DND-41 (cell line): ENCODE measurements at regions not wholly inside any gene's neighbourhood (a gene's known extent, or its start where the extent isn't known, plus 50 kb on each side); places are given as distances from the start of the nearest gene placed in this dataset.

ENCODE experiments used
- ATAC-seq: fragments of 200-7000 bp; cut with Tn5 transposase; 3 replicates; pipeline ENCODE4 v1.9.1; 2021; ENCODE audit warnings: low read depth; ENCODE audit not compliant: insufficient read depth
- DNase-seq: peaks from one replicate; pipeline ENCODE4 v3.0.0-alpha.2; 2020
- H2AFZ ChIP-seq: 2 replicates; pipeline ENCODE4 v1.6.0; 2012; ENCODE audit warnings: low read depth, low read length
- H3K27ac ChIP-seq: 2 replicates; pipeline ENCODE4 v1.5.1; 2012; ENCODE audit warnings: low read length, inconsistent platforms
- H3K27me3 ChIP-seq: fragments of 200-600 bp; sonication (generic); 2 replicates; pipeline ENCODE4 v1.6.0; 2012; ENCODE audit warnings: low read length, mild to moderate bottlenecking, inconsistent platforms; ENCODE audit not compliant: insufficient read depth, poor library complexity
- H3K36me3 ChIP-seq: 2 replicates; pipeline ENCODE4 v1.5.1; 2012; ENCODE audit warnings: low read length, inconsistent platforms; ENCODE audit not compliant: insufficient read depth
- H3K4me1 ChIP-seq: 2 replicates; pipeline ENCODE4 v1.5.1; 2012; ENCODE audit warnings: mild to moderate bottlenecking, low read length; ENCODE audit not compliant: insufficient read depth
- H3K4me2 ChIP-seq: 2 replicates; pipeline ENCODE4 v1.6.0; 2012; ENCODE audit warnings: mild to moderate bottlenecking, moderate library complexity, low read length, inconsistent platforms; ENCODE audit not compliant: insufficient read depth
- H3K4me3 ChIP-seq, 2 experiments: fragments of 200-600 bp in 1 of 2; shearing (Covaris generic) in 1 of 2; 2 replicates each; pipeline ENCODE4 v1.5.1; 2012 to 2016; ENCODE audit warnings: inconsistent platforms in 2 of 2, low read length in 2 of 2, mild to moderate bottlenecking in 2 of 2, low read depth in 1 of 2, moderate library complexity in 1 of 2
- H3K79me2 ChIP-seq: 2 replicates; pipeline ENCODE4 v1.6.0; 2012; ENCODE audit warnings: low read length, inconsistent platforms; ENCODE audit not compliant: insufficient read depth
- H3K9ac ChIP-seq: 2 replicates; pipeline ENCODE4 v1.6.0; 2012; ENCODE audit warnings: low read depth, mild to moderate bottlenecking, inconsistent platforms, low read length, moderate library complexity
- H3K9me3 ChIP-seq: 2 replicates; pipeline ENCODE4 v1.5.1; 2012; ENCODE audit warnings: low read length, moderate library complexity, mild to moderate bottlenecking, inconsistent platforms; ENCODE audit not compliant: insufficient read depth, severe bottlenecking
- H4K20me1 ChIP-seq: 2 replicates; pipeline ENCODE4 v1.6.0; 2012; ENCODE audit warnings: low read length; ENCODE audit not compliant: insufficient read depth
- CTCF ChIP-seq: IDR thresholded peaks from 2 replicates; pipeline ENCODE4 v1.5.1; 2012; ENCODE audit warnings: borderline replicate concordance, low read length, moderate library complexity, mild to moderate bottlenecking; ENCODE audit not compliant: poor library complexity, severe bottlenecking; ENCODE audit errors: extremely low read depth
- EZH2 ChIP-seq: IDR thresholded peaks from 3 replicates; pipeline ENCODE4 v1.6.1; 2012; ENCODE audit warnings: borderline replicate concordance, low read depth, mild to moderate bottlenecking, moderate library complexity, low read length, inconsistent platforms; ENCODE audit not compliant: severe bottlenecking

DNA sequence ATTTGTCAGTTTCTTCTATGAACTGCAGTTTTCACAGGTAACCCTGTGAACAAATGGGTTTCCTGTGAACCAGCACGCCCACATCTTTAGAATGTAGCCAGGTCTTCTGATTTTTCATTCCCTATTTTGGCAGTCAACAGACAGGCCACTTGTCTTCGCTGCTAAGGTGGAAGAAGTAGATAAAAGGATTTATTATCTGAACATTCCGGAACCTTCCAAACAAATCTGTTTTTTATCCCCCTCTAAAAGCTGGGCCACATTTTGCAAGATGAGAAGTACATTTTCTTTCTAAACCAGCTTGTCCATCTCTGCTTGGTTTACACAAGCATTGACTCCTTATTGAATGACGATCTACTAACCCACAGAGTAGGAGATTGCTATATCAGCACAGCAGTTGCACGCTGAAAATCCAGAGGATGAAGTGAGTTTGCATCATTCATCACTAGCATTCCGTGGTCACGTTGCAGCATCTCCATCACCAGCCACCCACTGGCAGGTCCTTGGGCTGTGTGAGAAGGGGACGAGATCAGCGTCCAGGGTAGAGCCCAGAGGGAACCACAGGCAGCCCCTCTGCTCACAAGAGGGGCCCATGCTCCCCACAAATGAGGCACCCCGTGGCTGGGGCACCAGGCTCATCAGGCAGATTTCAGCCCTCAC, 83.5 kb downstream of the TOMM20 start:
- no peak overlapping the region for H2AFZ ChIP-seq
- H3K4me2 ChIP-seq, result no peak overlapping the region
- no peaks in the 10 kb centered on the region for H3K4me1 ChIP-seq
- no peak overlapping the region for H3K27ac ChIP-seq
- H3K4me3 ChIP-seq, result no peak overlapping the region
- H3K9ac ChIP-seq, result no peak overlapping the region
- DNase-seq (no peak), ATAC-seq (no peak)
- H3K36me3 ChIP-seq, result no peaks in the 10 kb centered on the region
- H4K20me1 ChIP-seq, result no peaks in the 10 kb centered on the region
- no peaks in the 10 kb centered on the region for H3K79me2 ChIP-seq
- no peak for TF ChIP-seq CTCF
- TF ChIP-seq EZH2, result no peak
- H3K9me3 ChIP-seq, result no peaks in the 10 kb centered on the region
- H3K27me3 ChIP-seq, result no peaks in the 10 kb centered on the region

DNA sequence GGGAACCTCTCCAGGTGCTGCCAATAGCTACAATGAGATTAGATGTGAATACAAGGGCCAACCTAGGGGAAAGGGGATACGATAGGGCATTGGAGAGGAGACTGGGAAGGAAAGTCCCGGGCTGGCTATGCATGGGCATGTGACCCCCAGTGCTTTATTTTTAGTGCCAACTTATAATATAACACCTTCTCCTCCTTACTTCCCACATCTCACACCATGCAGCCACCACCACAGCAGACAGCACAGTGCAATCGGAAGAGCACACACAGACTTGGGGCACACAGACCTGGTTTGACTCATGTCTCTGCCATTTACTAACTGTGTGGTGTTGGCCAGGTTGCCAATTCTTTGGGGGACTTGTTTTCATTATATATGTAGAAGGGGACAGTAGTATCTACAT, 85.4 kb downstream of the TOMM20 start:
- TF ChIP-seq EZH2 (no peak), CTCF (no peak)
- Histone ChIP-seq H3K9me3 (peaks cover 2% of the 10 kb centered on the region), H3K27ac (no peak overlapping the region), H2AFZ (no peak overlapping the region), H3K4me3 (no peak overlapping the region), H3K79me2 (no peaks in the 10 kb centered on the region), H3K4me2 (no peak overlapping the region), H3K9ac (no peak overlapping the region), H3K27me3 (no peaks in the 10 kb centered on the region), H3K4me1 (no peaks in the 10 kb centered on the region), H4K20me1 (no peaks in the 10 kb centered on the region), H3K36me3 (no peaks in the 10 kb centered on the region)
- ATAC-seq (no peak), DNase-seq (no peak)

- H3K79me2 ChIP-seq, result no peaks in the 10 kb centered on the region
- TF ChIP-seq CTCF (no peak), EZH2 (no peak)
- no peaks in the 10 kb centered on the region for H3K27me3 ChIP-seq
- no peaks in the 10 kb centered on the region for H4K20me1 ChIP-seq
- H3K36me3 ChIP-seq, result no peaks in the 10 kb centered on the region
- no peaks in the 10 kb centered on the region for H3K4me1 ChIP-seq
- ATAC-seq (no peak), DNase-seq (no peak)
- no peak overlapping the region for H3K4me3 ChIP-seq
- no peak overlapping the region for H3K4me2 ChIP-seq
- H3K9ac ChIP-seq, result no peak overlapping the region
- H3K27ac ChIP-seq, result no peak overlapping the region
- H3K9me3 ChIP-seq, result peaks cover 2% of the 10 kb centered on the region
- H2AFZ ChIP-seq, result no peak overlapping the region
Measured at GRCh38 chr1:235038701-235039100, 89.9 kb downstream of the TOMM20 start.
